ENCODE measurements at regions not wholly inside any gene's neighbourhood (a gene's known extent, or its start where the extent isn't known, plus 50 kb on each side); places are given as distances from the start of the nearest gene placed in this dataset.

DNA sequence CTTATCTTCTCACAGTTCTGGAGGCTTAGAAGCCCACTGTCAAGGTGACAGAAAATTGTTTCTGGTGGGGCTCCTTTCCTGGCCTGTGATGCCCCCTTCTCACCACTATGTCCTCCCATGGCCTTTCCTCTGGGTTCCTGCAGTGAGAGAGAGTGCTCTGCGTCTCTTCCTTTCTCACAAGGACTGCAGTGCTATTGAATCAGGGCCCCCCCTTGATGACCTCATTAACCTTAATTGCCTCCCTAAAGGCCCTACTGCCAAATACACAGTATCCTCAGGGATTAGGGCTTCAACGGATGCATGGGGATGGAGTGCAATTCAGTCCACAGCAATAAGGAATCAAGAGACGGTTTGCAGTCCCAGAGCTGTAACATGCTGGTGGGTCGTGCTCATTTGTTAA, 82.0 kb upstream of the GRB10 start:
- no peaks in the 10 kb centered on the region for H3K27me3 ChIP-seq (replicated peaks; ENCODE audit: control insufficient read depth, insufficient read depth, low read length)
- H3K4me3 ChIP-seq (ENCODE audit: low read length): no peak overlapping the region
- peaks cover 8% of the 10 kb centered on the region for H3K4me1 ChIP-seq (ENCODE audit: control insufficient read depth, insufficient read depth, low read length)
- H3K36me3 ChIP-seq (ENCODE audit: control insufficient read depth, insufficient read depth, low read length, severe bottlenecking): no peaks in the 10 kb centered on the region
- no peak overlapping the region for H3K9ac ChIP-seq (ENCODE audit: low read length)
- no peak for DNase-seq (ENCODE audit: low read depth)
- H3K9me3 ChIP-seq (ENCODE audit: control insufficient read depth, low read length): no peaks in the 10 kb centered on the region

DNA sequence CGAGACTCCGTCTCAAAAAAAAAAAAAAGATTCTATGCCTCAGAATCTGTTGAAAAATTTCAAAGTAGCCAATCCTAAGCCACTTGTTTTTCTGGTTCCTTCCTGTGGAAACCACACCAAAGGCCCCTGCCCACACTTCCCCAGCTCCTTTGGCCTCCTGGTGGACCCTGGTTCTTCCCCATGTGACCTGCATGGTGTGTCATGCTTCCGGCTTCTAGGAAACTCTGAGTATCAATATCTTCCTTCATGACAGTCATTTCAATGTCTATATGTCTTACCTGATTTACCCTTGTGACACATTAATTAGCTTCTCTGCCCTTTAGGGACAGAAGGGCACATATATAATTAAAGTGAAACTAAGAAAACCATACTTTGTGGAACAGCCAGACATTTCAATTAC, 80.4 kb upstream of the GRB10 start:
- H3K36me3 ChIP-seq (ENCODE audit: control insufficient read depth, insufficient read depth, low read length, severe bottlenecking): no peaks in the 10 kb centered on the region
- H3K9ac ChIP-seq (ENCODE audit: low read length): no peak overlapping the region
- no peaks in the 10 kb centered on the region for H3K27me3 ChIP-seq (replicated peaks; ENCODE audit: control insufficient read depth, insufficient read depth, low read length)
- no peak for DNase-seq (ENCODE audit: low read depth)
- no peaks in the 10 kb centered on the region for H3K4me1 ChIP-seq (ENCODE audit: control insufficient read depth, insufficient read depth, low read length)
- H3K9me3 ChIP-seq (ENCODE audit: control insufficient read depth, low read length): no peaks in the 10 kb centered on the region
- H3K4me3 ChIP-seq (ENCODE audit: low read length): no peak overlapping the region

GRCh38 chr7:50862302-50862701, 79.6 kb upstream of the GRB10 start:
- H3K27me3 ChIP-seq (replicated peaks; ENCODE audit: control insufficient read depth, insufficient read depth, low read length): no peaks in the 10 kb centered on the region
- DNase-seq (ENCODE audit: low read depth): no peak
- no peaks in the 10 kb centered on the region for H3K36me3 ChIP-seq (ENCODE audit: control insufficient read depth, insufficient read depth, low read length, severe bottlenecking)
- H3K4me1 ChIP-seq (ENCODE audit: control insufficient read depth, insufficient read depth, low read length): no peaks in the 10 kb centered on the region
- no peak overlapping the region for H3K9ac ChIP-seq (ENCODE audit: low read length)
- no peak overlapping the region for H3K4me3 ChIP-seq (ENCODE audit: low read length)
- H3K9me3 ChIP-seq (ENCODE audit: control insufficient read depth, low read length): no peaks in the 10 kb centered on the region

- no peak overlapping the region for H3K4me3 ChIP-seq (ENCODE audit: low read length)
- H3K4me1 ChIP-seq (ENCODE audit: control insufficient read depth, insufficient read depth, low read length): no peaks in the 10 kb centered on the region
- no peaks in the 10 kb centered on the region for H3K36me3 ChIP-seq (ENCODE audit: control insufficient read depth, insufficient read depth, low read length, severe bottlenecking)
- H3K9ac ChIP-seq (ENCODE audit: low read length): no peak overlapping the region
- H3K9me3 ChIP-seq (ENCODE audit: control insufficient read depth, low read length): no peaks in the 10 kb centered on the region
- no peaks in the 10 kb centered on the region for H3K27me3 ChIP-seq (replicated peaks; ENCODE audit: control insufficient read depth, insufficient read depth, low read length)
- no peak for DNase-seq (ENCODE audit: low read depth)
Observed at GRCh38 chr7:50860598-50860997, 77.9 kb upstream of the GRB10 start.

DNA sequence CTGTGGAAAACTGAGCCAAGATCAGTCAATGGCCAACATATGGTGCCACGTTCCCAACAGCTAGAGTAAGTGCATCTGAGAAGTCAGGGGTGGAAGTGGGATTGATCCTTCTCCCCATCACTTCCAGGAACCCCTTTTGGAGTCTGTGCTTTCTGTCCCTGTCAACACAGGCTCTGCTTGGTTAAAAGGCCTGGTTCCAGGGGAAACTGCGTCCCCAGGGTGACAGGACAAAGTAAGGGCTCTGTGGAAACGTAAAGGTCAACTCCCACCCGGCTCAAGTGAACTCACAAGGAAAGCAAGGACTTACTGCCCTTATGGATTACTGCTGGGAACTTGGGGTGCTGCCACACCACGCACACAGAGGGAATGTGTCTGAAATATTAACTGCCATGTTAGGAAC, 77.5 kb upstream of the GRB10 start:
- Histone ChIP-seq H3K9ac (ENCODE audit: low read length) (no peak overlapping the region), H3K4me1 (ENCODE audit: control insufficient read depth, insufficient read depth, low read length) (no peaks in the 10 kb centered on the region), H3K27me3 (replicated peaks; ENCODE audit: control insufficient read depth, insufficient read depth, low read length) (no peaks in the 10 kb centered on the region), H3K9me3 (ENCODE audit: control insufficient read depth, low read length) (no peaks in the 10 kb centered on the region), H3K36me3 (ENCODE audit: control insufficient read depth, insufficient read depth, low read length, severe bottlenecking) (no peaks in the 10 kb centered on the region), H3K4me3 (ENCODE audit: low read length) (no peak overlapping the region)
- DNase-seq (ENCODE audit: low read depth): no peak

- no peak for DNase-seq (ENCODE audit: low read depth)
- no peaks in the 10 kb centered on the region for H3K27me3 ChIP-seq (replicated peaks; ENCODE audit: control insufficient read depth, insufficient read depth, low read length)
- no peak overlapping the region for H3K4me3 ChIP-seq (ENCODE audit: low read length)
- H3K9ac ChIP-seq (ENCODE audit: low read length): no peak overlapping the region
- no peaks in the 10 kb centered on the region for H3K36me3 ChIP-seq (ENCODE audit: control insufficient read depth, insufficient read depth, low read length, severe bottlenecking)
- H3K9me3 ChIP-seq (ENCODE audit: control insufficient read depth, low read length): no peaks in the 10 kb centered on the region
- no peaks in the 10 kb centered on the region for H3K4me1 ChIP-seq (ENCODE audit: control insufficient read depth, insufficient read depth, low read length)
Observed at GRCh38 chr7:50858528-50859245, 76.0 kb upstream of the GRB10 start.

DNA sequence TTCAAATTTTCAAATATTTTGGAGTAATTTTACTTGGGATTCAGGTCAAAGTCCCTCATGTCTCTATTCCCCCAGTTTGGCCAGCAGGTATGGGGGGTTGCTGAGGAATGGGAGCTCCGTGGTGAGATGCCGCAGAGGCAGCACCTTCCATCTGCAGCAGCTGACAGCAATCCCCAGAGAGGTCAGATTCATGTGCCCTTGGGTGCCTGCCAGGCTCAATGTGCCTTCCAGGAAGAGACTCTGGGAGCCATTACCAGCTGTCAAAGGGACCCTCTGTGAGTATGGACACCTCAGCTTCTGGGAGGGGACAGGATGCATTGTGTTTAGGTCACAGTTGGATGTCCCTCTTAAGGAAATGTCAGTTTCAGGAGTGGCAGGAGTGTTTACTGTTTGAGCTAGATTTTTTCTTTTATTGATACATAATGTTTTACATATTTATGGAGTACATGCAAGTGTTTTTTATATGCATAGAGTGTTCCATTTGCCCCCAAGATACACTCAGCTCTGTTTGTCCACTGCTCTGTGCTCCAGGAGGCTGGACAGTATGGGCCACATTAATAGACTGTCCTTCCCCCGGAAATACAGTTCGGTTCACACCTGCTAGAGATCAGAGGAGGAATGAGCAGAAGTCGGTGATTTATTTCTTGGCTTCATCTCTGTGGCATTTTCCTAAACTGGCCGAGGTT, 75.3 kb upstream of the GRB10 start:
- H3K4me3 ChIP-seq (ENCODE audit: low read length): no peak overlapping the region
- no peaks in the 10 kb centered on the region for H3K4me1 ChIP-seq (ENCODE audit: control insufficient read depth, insufficient read depth, low read length)
- no peaks in the 10 kb centered on the region for H3K27me3 ChIP-seq (replicated peaks; ENCODE audit: control insufficient read depth, insufficient read depth, low read length)
- H3K36me3 ChIP-seq (ENCODE audit: control insufficient read depth, insufficient read depth, low read length, severe bottlenecking): no peaks in the 10 kb centered on the region
- no peak for DNase-seq (ENCODE audit: low read depth)
- H3K9ac ChIP-seq (ENCODE audit: low read length): no peak overlapping the region
- H3K9me3 ChIP-seq (ENCODE audit: control insufficient read depth, low read length): no peaks in the 10 kb centered on the region

DNA sequence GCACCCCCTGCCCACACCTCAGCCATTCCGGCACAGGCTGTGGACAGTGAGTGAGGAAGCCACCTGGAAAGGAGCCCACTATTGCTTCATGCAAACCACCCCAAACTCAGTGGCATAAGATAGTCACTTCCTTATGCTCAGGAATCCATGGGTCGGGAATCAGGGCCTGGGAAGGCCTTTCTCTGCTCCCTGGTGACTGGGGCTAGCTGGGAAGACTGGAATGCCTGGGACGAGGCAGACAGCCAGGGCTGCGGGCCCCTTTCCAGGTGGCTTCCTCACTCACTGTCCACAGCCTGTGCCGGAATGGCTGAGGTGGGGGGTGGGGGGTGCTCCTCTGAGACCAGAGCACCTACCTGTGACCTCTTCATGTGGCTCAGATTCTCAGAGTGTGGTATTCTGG, 74.1 kb upstream of the GRB10 start:
- no peak for DNase-seq (ENCODE audit: low read depth)
- H3K9me3 ChIP-seq (ENCODE audit: control insufficient read depth, low read length): no peaks in the 10 kb centered on the region
- H3K4me1 ChIP-seq (ENCODE audit: control insufficient read depth, insufficient read depth, low read length): peaks cover under 1% of the 10 kb centered on the region
- no peak overlapping the region for H3K4me3 ChIP-seq (ENCODE audit: low read length)
- no peaks in the 10 kb centered on the region for H3K36me3 ChIP-seq (ENCODE audit: control insufficient read depth, insufficient read depth, low read length, severe bottlenecking)
- no peak overlapping the region for H3K9ac ChIP-seq (ENCODE audit: low read length)
- H3K27me3 ChIP-seq (replicated peaks; ENCODE audit: control insufficient read depth, insufficient read depth, low read length): no peaks in the 10 kb centered on the region

GRCh38 chr7:50856231-50856630, 73.5 kb upstream of the GRB10 start:
- no peaks in the 10 kb centered on the region for H3K9me3 ChIP-seq (ENCODE audit: control insufficient read depth, low read length)
- no peaks in the 10 kb centered on the region for H3K36me3 ChIP-seq (ENCODE audit: control insufficient read depth, insufficient read depth, low read length, severe bottlenecking)
- H3K27me3 ChIP-seq (replicated peaks; ENCODE audit: control insufficient read depth, insufficient read depth, low read length): no peaks in the 10 kb centered on the region
- H3K9ac ChIP-seq (ENCODE audit: low read length): no peak overlapping the region
- peaks cover 7% of the 10 kb centered on the region for H3K4me1 ChIP-seq (ENCODE audit: control insufficient read depth, insufficient read depth, low read length)
- DNase-seq (ENCODE audit: low read depth): no peak
- no peak overlapping the region for H3K4me3 ChIP-seq (ENCODE audit: low read length)

GRCh38 chr7:50855526-50855925, 72.8 kb upstream of the GRB10 start:
- no peaks in the 10 kb centered on the region for H3K9me3 ChIP-seq (ENCODE audit: control insufficient read depth, low read length)
- H3K27me3 ChIP-seq (replicated peaks; ENCODE audit: control insufficient read depth, insufficient read depth, low read length): no peaks in the 10 kb centered on the region
- H3K4me3 ChIP-seq (ENCODE audit: low read length): no peak overlapping the region
- DNase-seq (ENCODE audit: low read depth): no peak
- H3K4me1 ChIP-seq (ENCODE audit: control insufficient read depth, insufficient read depth, low read length): peaks cover 10% of the 10 kb centered on the region
- no peaks in the 10 kb centered on the region for H3K36me3 ChIP-seq (ENCODE audit: control insufficient read depth, insufficient read depth, low read length, severe bottlenecking)
- H3K9ac ChIP-seq (ENCODE audit: low read length): no peak overlapping the region

DNA sequence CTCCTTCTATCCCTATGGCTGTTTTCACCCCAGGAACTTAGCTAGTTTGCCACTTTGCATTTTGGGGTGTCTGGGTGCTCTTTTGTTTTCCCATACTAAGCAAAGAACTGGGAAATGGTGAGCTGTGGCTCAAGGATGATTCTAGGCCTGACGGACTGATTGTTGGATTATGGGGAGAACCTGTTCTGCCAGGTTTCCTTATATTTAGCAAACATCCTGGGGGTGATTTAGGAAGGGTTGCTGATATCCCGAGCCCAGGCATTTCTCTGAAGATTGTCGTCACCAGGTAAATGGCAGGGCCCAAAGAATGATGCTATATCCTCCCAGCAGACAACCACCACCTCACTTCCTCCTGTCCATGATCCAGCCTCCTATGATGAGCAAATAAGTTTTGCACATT, 72.1 kb upstream of the GRB10 start:
- H3K9me3 ChIP-seq (ENCODE audit: control insufficient read depth, low read length): no peaks in the 10 kb centered on the region
- no peaks in the 10 kb centered on the region for H3K27me3 ChIP-seq (replicated peaks; ENCODE audit: control insufficient read depth, insufficient read depth, low read length)
- H3K36me3 ChIP-seq (ENCODE audit: control insufficient read depth, insufficient read depth, low read length, severe bottlenecking): no peaks in the 10 kb centered on the region
- H3K4me3 ChIP-seq (ENCODE audit: low read length): no peak overlapping the region
- H3K4me1 ChIP-seq (ENCODE audit: control insufficient read depth, insufficient read depth, low read length): peaks cover 10% of the 10 kb centered on the region
- DNase-seq (ENCODE audit: low read depth): no peak
- H3K9ac ChIP-seq (ENCODE audit: low read length): no peak overlapping the region

GRCh38 chr7:50854247-50854646, 71.6 kb upstream of the GRB10 start:
- no peak for DNase-seq (ENCODE audit: low read depth)
- no peak overlapping the region for H3K9ac ChIP-seq (ENCODE audit: low read length)
- H3K27me3 ChIP-seq (replicated peaks; ENCODE audit: control insufficient read depth, insufficient read depth, low read length): no peaks in the 10 kb centered on the region
- peaks cover 10% of the 10 kb centered on the region for H3K4me1 ChIP-seq (ENCODE audit: control insufficient read depth, insufficient read depth, low read length)
- no peaks in the 10 kb centered on the region for H3K36me3 ChIP-seq (ENCODE audit: control insufficient read depth, insufficient read depth, low read length, severe bottlenecking)
- no peak overlapping the region for H3K4me3 ChIP-seq (ENCODE audit: low read length)
- no peaks in the 10 kb centered on the region for H3K9me3 ChIP-seq (ENCODE audit: control insufficient read depth, low read length)

All from adipocyte (in vitro differentiated cells).